HCT116 (cell line): ENCODE measurements at regions not wholly inside any gene's neighbourhood (a gene's known extent, or its start where the extent isn't known, plus 50 kb on each side); places are given as distances from the start of the nearest gene placed in this dataset.

Experiments
- ATAC-seq: fragments of 200-7000 bp; cut with Tn5 transposase; 2 replicates; pipeline ENCODE4 v1.9.1; 2020; ENCODE audit warnings: mild to moderate bottlenecking, moderate library complexity
- BruUV-seq: library from RNA; stranded (reverse); fragments of 400-500 nt; replicated peaks from 2 replicates; lab custom pipeline; 2021; lab: Mats Ljungman, UMichigan
- CTCF ChIA-PET: fragments of 300-600 bp; sonication (Branson Sonifier 250); formaldehyde crosslinking; loops from one replicate; lab custom pipeline; 2021; ENCODE audit warnings: antibody characterized with exemption; lab: Charles Lee
- POLR2A ChIA-PET: fragments of 300-600, 350-600 bp; sonication (Branson Sonifier 250); formaldehyde crosslinking; loops from one replicate; lab custom pipeline; 2021; ENCODE audit warnings: antibody characterized with exemption; lab: Charles Lee
- RAD21 ChIA-PET, 2 experiments: fragments of 300-600 bp; sonication (Branson Sonifier 250); formaldehyde crosslinking; loops; one replicate each; lab custom pipeline; 2023; ENCODE audit warnings: low total read pairs in 2 of 2; ENCODE audit not compliant: uncharacterized antibody in 2 of 2, unreplicated experiment in 2 of 2, low non-redundant PET in 1 of 2; lab: Charles Lee
- DNase-seq: peaks from one replicate; pipeline ENCODE4 v3.0.0-alpha.2; 2010; ENCODE audit warnings: low read depth, low spot score
- H2AFZ ChIP-seq: fragments of 200-600 bp; shearing (Covaris generic), sonication (generic); 2 replicates; pipeline ENCODE4 v1.6.1; 2017; ENCODE audit warnings: low read depth, mixed run types, mixed read lengths, antibody characterized with exemption, low read length; ENCODE audit not compliant: poor library complexity, severe bottlenecking
- H3K27ac ChIP-seq: 2 replicates; pipeline ENCODE4 v1.5.1; 2012; ENCODE audit warnings: low read depth, low read length
- H3K27me3 ChIP-seq: fragments of 200-600 bp; sonication (generic); 2 replicates; pipeline ENCODE4 v1.6.1; 2016; ENCODE audit warnings: mixed run types, low read length, mixed read lengths; ENCODE audit not compliant: insufficient read depth
- H3K36me3 ChIP-seq, 2 experiments: fragments of 200-500 bp in 1 of 2; fragments of 200-600 bp in 1 of 2; sonication (Bioruptor generic) in 1 of 2; sonication (generic) in 1 of 2; 2 replicates each; pipeline versions ENCODE4 v1.5.1 to v1.6.1; 2014 to 2016; ENCODE audit warnings: low read length in 2 of 2, inconsistent platforms in 1 of 2, mixed read lengths in 1 of 2, mixed run types in 1 of 2; ENCODE audit not compliant: insufficient read depth in 2 of 2, control insufficient read depth in 1 of 2
- H3K4me1 ChIP-seq, 2 experiments: fragments of 200-600 bp in 1 of 2; sonication (generic) in 1 of 2; 2 replicates each; pipeline versions ENCODE4 v1.5.1 to v1.6.1; 2012 to 2017; ENCODE audit warnings: low read length in 2 of 2, inconsistent platforms in 1 of 2, mild to moderate bottlenecking in 1 of 2, mixed read lengths in 1 of 2, mixed run types in 1 of 2, moderate library complexity in 1 of 2; ENCODE audit not compliant: insufficient read depth in 2 of 2, control insufficient read depth in 1 of 2
- H3K4me2 ChIP-seq: fragments of 200-600 bp; sonication (generic); 2 replicates; pipeline ENCODE4 v1.6.1; 2017; ENCODE audit warnings: mixed run types, low read length, mixed read lengths
- H3K4me3 ChIP-seq, 2 experiments: fragments of 200-600 bp in 1 of 2; sonication (generic) in 1 of 2; replicated peaks in 1 of 2; 2 replicates each; pipeline ENCODE4 v1.5.1; 2011 to 2016; ENCODE audit warnings: low read length in 2 of 2, control low read depth in 1 of 2, low read depth in 1 of 2, mild to moderate bottlenecking in 1 of 2, mixed read lengths in 1 of 2, mixed run types in 1 of 2
- H3K79me2 ChIP-seq: fragments of 200-600 bp; sonication (generic); 2 replicates; pipeline ENCODE4 v1.6.1; 2017; ENCODE audit warnings: mild to moderate bottlenecking, mixed run types, low read length, moderate library complexity, mixed read lengths; ENCODE audit not compliant: insufficient read depth
- H3K9ac ChIP-seq: fragments of 200-600 bp; sonication (generic); 2 replicates; pipeline ENCODE4 v1.6.1; 2016; ENCODE audit warnings: low read length, mixed read lengths
- H3K9me2 ChIP-seq: fragments of 200-600 bp; sonication (generic), shearing (Covaris generic); 2 replicates; pipeline ENCODE4 v1.6.1; 2017; ENCODE audit warnings: mixed run types, mild to moderate bottlenecking, moderate library complexity; ENCODE audit not compliant: insufficient read depth
- H3K9me3 ChIP-seq, 2 experiments: fragments of 200-500 bp in 1 of 2; fragments of 200-600 bp in 1 of 2; sonication (Bioruptor generic) in 1 of 2; sonication (generic) in 1 of 2; 2 replicates each; pipeline ENCODE4 v1.6.1; 2014 to 2017; ENCODE audit warnings: low read length in 2 of 2, mixed read lengths in 2 of 2, inconsistent platforms in 1 of 2, low read depth in 1 of 2, mild to moderate bottlenecking in 1 of 2, mixed run types in 1 of 2, moderate library complexity in 1 of 2; ENCODE audit not compliant: control insufficient read depth in 1 of 2, insufficient read depth in 1 of 2
- H4K20me1 ChIP-seq: fragments of 200-600 bp; sonication (generic), shearing (Covaris generic); 2 replicates; pipeline ENCODE4 v1.6.1; 2017; ENCODE audit warnings: mixed run types, mild to moderate bottlenecking, moderate library complexity; ENCODE audit not compliant: insufficient read depth
- CBX3 ChIP-seq: IDR thresholded peaks from 2 replicates; pipeline ENCODE4 v1.6.1; 2012; ENCODE audit warnings: low read depth
- ELF1 ChIP-seq: IDR thresholded peaks from 2 replicates; pipeline ENCODE4 v1.6.1; 2012; ENCODE audit warnings: low read depth, borderline replicate concordance
- EZH2 ChIP-seq: fragments of 200-600 bp; sonication (generic); IDR thresholded peaks from 2 replicates; pipeline ENCODE4 v1.6.1; 2017; ENCODE audit warnings: antibody characterized with exemption, mixed run types
- FOSL1 ChIP-seq: IDR thresholded peaks from 2 replicates; pipeline ENCODE4 v1.6.1; 2012; ENCODE audit warnings: low read depth
- JUND ChIP-seq: IDR thresholded peaks from 2 replicates; pipeline ENCODE4 v1.6.1; 2012
- POLR2AphosphoS5 ChIP-seq: IDR thresholded peaks from 2 replicates; pipeline ENCODE4 v1.6.1; 2011; ENCODE audit warnings: mild to moderate bottlenecking, low read depth, low read length, moderate library complexity
- SP1 ChIP-seq: IDR thresholded peaks from 2 replicates; pipeline ENCODE4 v1.6.1; 2012; ENCODE audit warnings: low read depth
- SRF ChIP-seq: IDR thresholded peaks from 2 replicates; pipeline ENCODE4 v1.6.1; 2012; ENCODE audit warnings: low read depth
- TCF7L2 ChIP-seq: IDR thresholded peaks from 2 replicates; pipeline ENCODE4 v1.7.0; 2011; ENCODE audit warnings: borderline replicate concordance, inconsistent platforms; ENCODE audit not compliant: insufficient read depth, insufficient read length; ENCODE audit errors: extremely low read depth
- YY1 ChIP-seq: IDR thresholded peaks from 2 replicates; pipeline ENCODE4 v1.6.1; 2011; ENCODE audit warnings: low read length, low read depth, moderate library complexity, mild to moderate bottlenecking; ENCODE audit not compliant: insufficient replicate concordance; ENCODE audit errors: extremely low read depth
- ZBTB33 ChIP-seq: IDR thresholded peaks from 2 replicates; pipeline ENCODE4 v1.6.1; 2011; ENCODE audit warnings: mild to moderate bottlenecking, low read length, moderate library complexity; ENCODE audit not compliant: insufficient replicate concordance; ENCODE audit errors: extremely low read depth
- ZFX ChIP-seq: fragments of 450-650 bp; IDR thresholded peaks from 2 replicates; pipeline ENCODE4 v1.6.1; 2017
- intact Hi-C: fragments of 100-400 bp; cut with micrococcal nuclease; formaldehyde crosslinking; loops from 2 replicates; pipeline ENCODE4 v1.10.0; 2022
- TF ChIP-seq, protein P1 (sequence below): IDR thresholded peaks from 2 replicates; pipeline ENCODE4 v1.6.1; 2012
- TF ChIP-seq, protein P2 (sequence below), 3 experiments: fragments of 200-600 bp in 1 of 3; sonication (generic) in 1 of 3; IDR thresholded peaks in 2 of 3; conservative IDR thresholded peaks in 1 of 3; 2 replicates each; pipeline ENCODE4 v1.5.1; 2012 to 2017; ENCODE audit warnings: low read depth in 2 of 3, low read length in 2 of 3, antibody characterized with exemption in 1 of 3, borderline replicate concordance in 1 of 3, control low read depth in 1 of 3, mild to moderate bottlenecking in 1 of 3, mixed read lengths in 1 of 3, mixed run types in 1 of 3, moderate library complexity in 1 of 3; ENCODE audit not compliant: insufficient read depth in 1 of 3

DNA sequence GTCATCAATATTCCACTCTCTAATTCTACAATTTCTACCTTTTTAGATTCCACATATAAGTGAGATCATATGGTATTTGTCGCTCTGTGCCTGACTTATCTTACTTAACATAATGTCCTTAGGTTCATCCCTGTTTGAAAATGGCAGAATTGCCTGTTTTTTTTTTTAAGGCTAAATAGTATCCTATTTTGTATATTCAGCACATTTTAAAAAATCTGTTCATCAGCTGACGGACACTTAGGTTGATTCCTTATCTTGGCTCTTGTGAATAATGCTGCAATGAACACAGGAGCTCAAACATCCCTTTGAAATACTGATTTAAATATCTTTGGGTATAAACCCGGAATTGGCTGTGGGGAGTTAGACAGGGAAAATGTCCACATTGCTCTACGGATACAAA, 326.7 kb upstream of the THBS1 start:
- no peaks in the 10 kb centered on the region for H4K20me1 ChIP-seq
- intact Hi-C loops, result no loop called here
- ChIA-PET CTCF (no interaction called here), RAD21 (no interaction called here), POLR2A (no interaction called here)
- no peak overlapping the region for H3K9ac ChIP-seq
- DNase-seq (no peak), ATAC-seq (no peak)
- no peaks in the 10 kb centered on the region for H3K4me1 ChIP-seq
- no peak overlapping the region for H3K4me3 ChIP-seq
- no peak overlapping the region for H3K27ac ChIP-seq
- BruUV-seq, result no TSS peak
- H3K36me3 ChIP-seq, result no peaks in the 10 kb centered on the region
- no peaks in the 10 kb centered on the region for H3K27me3 ChIP-seq
- H3K9me2 ChIP-seq, result no peaks in the 10 kb centered on the region
- TF ChIP-seq FOSL1 (no peak), SRF (no peak), TCF7L2 (no peak), ELF1 (no peak), ZBTB33 (no peak), CBX3 (no peak), YY1 (no peak), ZFX (no peak), SP1 (no peak), JUND (no peak), POLR2AphosphoS5 (no peak), EZH2 (no peak)
- TF ChIP-seq, protein P1, sequence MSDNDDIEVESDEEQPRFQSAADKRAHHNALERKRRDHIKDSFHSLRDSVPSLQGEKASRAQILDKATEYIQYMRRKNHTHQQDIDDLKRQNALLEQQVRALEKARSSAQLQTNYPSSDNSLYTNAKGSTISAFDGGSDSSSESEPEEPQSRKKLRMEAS, result no peak
- TF ChIP-seq, protein P2, sequence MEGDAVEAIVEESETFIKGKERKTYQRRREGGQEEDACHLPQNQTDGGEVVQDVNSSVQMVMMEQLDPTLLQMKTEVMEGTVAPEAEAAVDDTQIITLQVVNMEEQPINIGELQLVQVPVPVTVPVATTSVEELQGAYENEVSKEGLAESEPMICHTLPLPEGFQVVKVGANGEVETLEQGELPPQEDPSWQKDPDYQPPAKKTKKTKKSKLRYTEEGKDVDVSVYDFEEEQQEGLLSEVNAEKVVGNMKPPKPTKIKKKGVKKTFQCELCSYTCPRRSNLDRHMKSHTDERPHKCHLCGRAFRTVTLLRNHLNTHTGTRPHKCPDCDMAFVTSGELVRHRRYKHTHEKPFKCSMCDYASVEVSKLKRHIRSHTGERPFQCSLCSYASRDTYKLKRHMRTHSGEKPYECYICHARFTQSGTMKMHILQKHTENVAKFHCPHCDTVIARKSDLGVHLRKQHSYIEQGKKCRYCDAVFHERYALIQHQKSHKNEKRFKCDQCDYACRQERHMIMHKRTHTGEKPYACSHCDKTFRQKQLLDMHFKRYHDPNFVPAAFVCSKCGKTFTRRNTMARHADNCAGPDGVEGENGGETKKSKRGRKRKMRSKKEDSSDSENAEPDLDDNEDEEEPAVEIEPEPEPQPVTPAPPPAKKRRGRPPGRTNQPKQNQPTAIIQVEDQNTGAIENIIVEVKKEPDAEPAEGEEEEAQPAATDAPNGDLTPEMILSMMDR (IDR thresholded peaks at IDR 0.05 in 2 of 3, conservative IDR thresholded peaks at IDR 0.05 in 1 of 3; ENCODE audit: borderline replicate concordance in 1 of 3, insufficient read depth in 1 of 3, low read depth in 2 of 3, low read length in 2 of 3), result no peak
- H3K4me2 ChIP-seq, result no peak overlapping the region
- no peaks in the 10 kb centered on the region for H3K79me2 ChIP-seq
- no peaks in the 10 kb centered on the region for H3K9me3 ChIP-seq
- no peak overlapping the region for H2AFZ ChIP-seq
